Chondrocyte (in vitro differentiated cells): ENCODE measurements at regions not wholly inside any gene's neighbourhood (a gene's known extent, or its start where the extent isn't known, plus 50 kb on each side); places are given as distances from the start of the nearest gene placed in this dataset.
A peak's percentile ranks its signal among the peaks of the same experiment; 100 is the strongest.

Source experiments
- DNase-seq: peaks from one replicate; pipeline ENCODE4 v3.0.0; 2021; ENCODE audit warnings: mixed read lengths, low spot score
- H3K27ac Mint-ChIP-seq: one replicate; pipeline ENCODE4 v1.8.0; 2021; ENCODE audit warnings: mild to moderate bottlenecking, moderate library complexity, mixed read lengths; ENCODE audit not compliant: unreplicated experiment
- H3K27me3 Mint-ChIP-seq: 2 replicates; pipeline ENCODE4 v1.8.0; 2021; ENCODE audit warnings: low read depth, mixed read lengths
- H3K36me3 Mint-ChIP-seq: 2 replicates; pipeline ENCODE4 v1.8.0; 2021; ENCODE audit warnings: low read depth, mixed read lengths
- H3K4me1 Mint-ChIP-seq: 2 replicates; pipeline ENCODE4 v1.8.0; 2021; ENCODE audit warnings: low read depth, mild to moderate bottlenecking, mixed read lengths
- H3K4me3 Mint-ChIP-seq: one replicate; pipeline ENCODE4 v1.8.0; 2021; ENCODE audit warnings: mild to moderate bottlenecking, moderate library complexity, mixed read lengths; ENCODE audit not compliant: unreplicated experiment
- H3K9me3 Mint-ChIP-seq: 2 replicates; pipeline ENCODE4 v1.8.0; 2021; ENCODE audit warnings: low read depth, mixed read lengths
- TF ChIP-seq, protein P1 (sequence below): fragments of 200-600 bp; sonication (generic); IDR thresholded peaks from 2 replicates; pipeline ENCODE4 v1.5.0; 2021; ENCODE audit warnings: antibody characterized with exemption, mild to moderate bottlenecking, moderate library complexity

DNA sequence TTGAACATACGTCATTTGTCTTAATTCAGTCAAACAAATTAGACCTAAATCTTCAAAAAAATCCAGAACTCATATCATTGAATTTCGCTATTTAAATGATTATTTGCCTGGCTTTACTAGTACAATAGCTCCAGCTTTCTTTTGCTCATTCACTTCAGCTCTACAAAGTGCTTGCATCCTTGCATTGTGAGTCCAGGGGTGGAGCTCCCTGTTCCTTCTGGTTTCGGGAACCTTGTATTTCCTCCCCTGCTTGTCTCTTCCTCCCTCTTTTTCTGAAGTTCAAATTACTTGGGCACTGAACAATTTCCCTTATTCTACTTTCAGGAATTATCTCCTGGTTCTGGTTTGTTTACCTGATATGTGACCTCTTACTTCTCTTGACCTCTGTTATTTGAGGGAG is 58.1 kb upstream of the KITLG start:
- TF ChIP-seq, protein P1, sequence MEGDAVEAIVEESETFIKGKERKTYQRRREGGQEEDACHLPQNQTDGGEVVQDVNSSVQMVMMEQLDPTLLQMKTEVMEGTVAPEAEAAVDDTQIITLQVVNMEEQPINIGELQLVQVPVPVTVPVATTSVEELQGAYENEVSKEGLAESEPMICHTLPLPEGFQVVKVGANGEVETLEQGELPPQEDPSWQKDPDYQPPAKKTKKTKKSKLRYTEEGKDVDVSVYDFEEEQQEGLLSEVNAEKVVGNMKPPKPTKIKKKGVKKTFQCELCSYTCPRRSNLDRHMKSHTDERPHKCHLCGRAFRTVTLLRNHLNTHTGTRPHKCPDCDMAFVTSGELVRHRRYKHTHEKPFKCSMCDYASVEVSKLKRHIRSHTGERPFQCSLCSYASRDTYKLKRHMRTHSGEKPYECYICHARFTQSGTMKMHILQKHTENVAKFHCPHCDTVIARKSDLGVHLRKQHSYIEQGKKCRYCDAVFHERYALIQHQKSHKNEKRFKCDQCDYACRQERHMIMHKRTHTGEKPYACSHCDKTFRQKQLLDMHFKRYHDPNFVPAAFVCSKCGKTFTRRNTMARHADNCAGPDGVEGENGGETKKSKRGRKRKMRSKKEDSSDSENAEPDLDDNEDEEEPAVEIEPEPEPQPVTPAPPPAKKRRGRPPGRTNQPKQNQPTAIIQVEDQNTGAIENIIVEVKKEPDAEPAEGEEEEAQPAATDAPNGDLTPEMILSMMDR, result no peak
- no peaks in the 10 kb centered on the region for H3K36me3 Mint-ChIP-seq
- no peak for DNase-seq
- H3K4me1 Mint-ChIP-seq, result peaks cover 4% of the 10 kb centered on the region
- H3K27me3 Mint-ChIP-seq, result no peaks in the 10 kb centered on the region
- H3K4me3 Mint-ChIP-seq, result no peak overlapping the region
- no peaks in the 10 kb centered on the region for H3K9me3 Mint-ChIP-seq
- H3K27ac Mint-ChIP-seq, result no peak overlapping the region

DNA sequence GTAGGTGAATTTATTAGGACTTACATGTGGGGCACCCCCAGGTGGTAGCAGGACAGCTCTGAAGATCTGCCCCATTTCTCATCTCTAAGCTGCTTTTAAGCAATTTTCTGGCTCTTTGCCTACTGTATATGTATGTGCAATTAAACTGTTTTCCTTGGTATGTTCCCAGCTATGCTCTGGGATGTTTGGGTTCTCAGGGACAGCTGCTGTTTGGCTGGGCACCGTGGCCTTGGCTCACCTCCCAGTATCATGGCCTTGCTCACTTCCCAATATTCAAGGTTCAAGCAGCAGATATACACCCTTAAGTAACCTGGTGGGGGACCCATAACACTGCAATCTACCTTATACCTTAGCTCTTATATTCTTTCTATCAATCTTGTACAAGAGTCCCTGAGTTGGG is 53.7 kb upstream of the KITLG start:
- H3K4me1 Mint-ChIP-seq, result no peaks in the 10 kb centered on the region

DNA sequence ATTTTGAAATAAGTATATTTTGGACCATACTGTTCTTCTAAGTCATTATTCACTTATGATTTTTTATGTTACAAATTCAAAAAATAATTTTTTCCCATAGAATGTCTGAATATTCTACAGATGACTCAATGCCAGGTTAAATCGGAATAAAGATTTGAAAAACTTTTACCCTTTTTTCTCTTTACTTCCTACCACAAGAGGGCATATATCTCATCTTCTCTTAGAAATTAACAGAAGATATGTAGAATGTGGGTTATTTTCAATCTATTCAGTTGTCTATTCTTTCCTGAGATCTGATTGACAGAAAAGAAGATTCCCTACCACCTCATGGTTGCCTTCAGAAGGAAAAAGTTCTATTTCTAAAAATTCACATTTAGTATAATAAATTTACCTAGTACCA is 53.0 kb upstream of the KITLG start:
- Mint-ChIP-seq H3K36me3 (no peaks in the 10 kb centered on the region), H3K4me3 (no peak overlapping the region), H3K9me3 (peaks cover 2% of the 10 kb centered on the region), H3K27ac (no peak overlapping the region), H3K27me3 (no peaks in the 10 kb centered on the region), H3K4me1 (no peaks in the 10 kb centered on the region)
- no peak for DNase-seq
- TF ChIP-seq, protein P1, result peak; percentile 80

More for the DNA sequence above, 53.7 kb upstream of the KITLG start:
- TF ChIP-seq, protein P1, result no peak
- no peaks in the 10 kb centered on the region for H3K36me3 Mint-ChIP-seq
- H3K27ac Mint-ChIP-seq, result no peak overlapping the region
- no peak for DNase-seq
- no peaks in the 10 kb centered on the region for H3K27me3 Mint-ChIP-seq
- no peak overlapping the region for H3K4me3 Mint-ChIP-seq
- no peaks in the 10 kb centered on the region for H3K9me3 Mint-ChIP-seq

DNA sequence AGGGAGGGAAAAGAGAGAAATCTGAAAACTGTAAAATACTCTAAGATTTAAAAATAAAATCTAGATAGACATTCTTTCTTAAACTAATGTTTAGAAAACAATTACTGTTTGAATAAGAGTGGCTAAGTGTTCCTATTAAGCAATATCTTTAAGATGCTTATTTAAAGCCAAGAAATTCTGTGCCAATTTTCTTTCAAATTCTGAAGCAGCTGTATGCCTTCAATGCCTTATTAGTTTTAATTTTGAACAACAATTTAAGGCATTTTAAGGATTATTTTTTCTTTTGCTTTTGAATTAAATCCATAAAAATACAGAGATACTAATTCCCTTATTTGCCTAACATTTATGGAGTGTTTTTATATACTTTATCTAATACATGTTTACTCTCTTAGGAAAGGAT is 50.3 kb upstream of the KITLG start:
- H3K9me3 Mint-ChIP-seq, result peaks cover 2% of the 10 kb centered on the region
- TF ChIP-seq, protein P1, result no peak
- H3K36me3 Mint-ChIP-seq, result no peaks in the 10 kb centered on the region
- no peak overlapping the region for H3K4me3 Mint-ChIP-seq
- H3K4me1 Mint-ChIP-seq, result no peaks in the 10 kb centered on the region
- no peak overlapping the region for H3K27ac Mint-ChIP-seq
- no peaks in the 10 kb centered on the region for H3K27me3 Mint-ChIP-seq
- no peak for DNase-seq
